ENCODE measurements at regions not wholly inside any gene's neighbourhood (a gene's known extent, or its start where the extent isn't known, plus 50 kb on each side); places are given as distances from the start of the nearest gene placed in this dataset.

- ATAC-seq (no peak), FAIRE-seq (no peak), DNase-seq (ENCODE audit: extremely low read depth in 1 of 4, low spot score in 3 of 4) (no peak)
- no TSS peak for BruUV-seq (replicated peaks)
- H2AFZ ChIP-seq (ENCODE audit: low read depth, low read length) = no peak overlapping the region
- no peak overlapping the region for H3K27ac ChIP-seq (ENCODE audit: extremely low read depth, low read depth, low read length)
- no peak overlapping the region for H3K4me3 ChIP-seq
- WGBS (ENCODE audit: insufficient coverage, low coverage, missing lambda C conversion rate) = 71% methylated on average over 3 of the region's 3 CpGs
- H3K36me3 ChIP-seq (ENCODE audit: control insufficient read depth, insufficient read depth, low read length) = no peaks in the 10 kb centered on the region
- ChIA-PET CTCF (ENCODE audit: low intra/inter-chr PET ratio) (no interaction called here), POLR2A (no interaction called here)
- H4K20me1 ChIP-seq (replicated peaks; ENCODE audit: control insufficient read depth, insufficient read depth, low read length) = no peaks in the 10 kb centered on the region
- in situ Hi-C loops (cut with MboI) (no loop called here), intact Hi-C loops (cut with micrococcal nuclease) (no loop called here)
- H3K9me1 ChIP-seq (ENCODE audit: control insufficient read depth, insufficient read depth, low read length) = no peaks in the 10 kb centered on the region
- no peak overlapping the region for H3K4me2 ChIP-seq (ENCODE audit: insufficient read depth, low read length)
- H3K27me3 ChIP-seq (ENCODE audit: control insufficient read depth in 2 of 2, insufficient read depth in 2 of 2, low read length in 2 of 2) = no peaks in the 10 kb centered on the region
- H3K9me3 ChIP-seq (replicated peaks; ENCODE audit: control insufficient read depth, insufficient read depth, low read depth, low read length) = no peaks in the 10 kb centered on the region
- no peak overlapping the region for H3K9ac ChIP-seq (ENCODE audit: insufficient read depth in 1 of 2, low read depth in 2 of 2, low read length in 2 of 2)
- no peaks in the 10 kb centered on the region; a peak in 1 of 5 replicates for H3K4me1 ChIP-seq (replicated peaks in 1 of 2; ENCODE audit: control insufficient read depth in 2 of 2, insufficient read depth in 2 of 2, low read length in 2 of 2)
- no peaks in the 10 kb centered on the region for H3K79me2 ChIP-seq (ENCODE audit: control insufficient read depth, insufficient read depth, low read length)
- TF ChIP-seq DDX20 (tag; IDR thresholded peaks at IDR 0.05; ENCODE audit: low read depth) (no peak), REST (IDR thresholded peaks at IDR 0.05; ENCODE audit: borderline replicate concordance) (no peak), REST (CRISPR knock-in tag; IDR thresholded peaks at IDR 0.05; ENCODE audit: low read depth) (no peak), KHSRP (IDR thresholded peaks at IDR 0.05) (no peak), ZFP36 (IDR thresholded peaks at IDR 0.05; ENCODE audit: low read depth, low read length, partially characterized antibody) (no peak), NFIC (IDR thresholded peaks at IDR 0.05) (no peak), NFIX (CRISPR knock-in tag; IDR thresholded peaks at IDR 0.05; ENCODE audit: low read depth) (no peak), ZBTB26 (CRISPR knock-in tag; IDR thresholded peaks at IDR 0.05) (no peak), HNRNPLL (IDR thresholded peaks at IDR 0.05; ENCODE audit: low read depth, low read length, poor library complexity, severe bottlenecking) (no peak)
- TF ChIP-seq, protein P1, sequence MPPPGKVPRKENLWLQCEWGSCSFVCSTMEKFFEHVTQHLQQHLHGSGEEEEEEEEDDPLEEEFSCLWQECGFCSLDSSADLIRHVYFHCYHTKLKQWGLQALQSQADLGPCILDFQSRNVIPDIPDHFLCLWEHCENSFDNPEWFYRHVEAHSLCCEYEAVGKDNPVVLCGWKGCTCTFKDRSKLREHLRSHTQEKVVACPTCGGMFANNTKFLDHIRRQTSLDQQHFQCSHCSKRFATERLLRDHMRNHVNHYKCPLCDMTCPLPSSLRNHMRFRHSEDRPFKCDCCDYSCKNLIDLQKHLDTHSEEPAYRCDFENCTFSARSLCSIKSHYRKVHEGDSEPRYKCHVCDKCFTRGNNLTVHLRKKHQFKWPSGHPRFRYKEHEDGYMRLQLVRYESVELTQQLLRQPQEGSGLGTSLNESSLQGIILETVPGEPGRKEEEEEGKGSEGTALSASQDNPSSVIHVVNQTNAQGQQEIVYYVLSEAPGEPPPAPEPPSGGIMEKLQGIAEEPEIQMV (tag; conservative IDR thresholded peaks at IDR 0.05; ENCODE audit: low read depth) = no peak
Observed at GRCh38 chr14:71411285-71411595, 504.0 kb downstream of the PCNX1 start.

Measured in K562 (cell line).